OCI-LY7 (cell line): ENCODE measurements at regions not wholly inside any gene's neighbourhood (a gene's known extent, or its start where the extent isn't known, plus 50 kb on each side); places are given as distances from the start of the nearest gene placed in this dataset.

Source experiments
- BruUV-seq: library from RNA; stranded (reverse); fragments of 400-500 nt; replicated peaks from 2 replicates; lab custom pipeline; 2021; lab: Mats Ljungman, UMichigan
- CTCF ChIA-PET: fragments of 300-600 bp; sonication (Branson Sonifier 250); formaldehyde crosslinking; loops from one replicate; lab custom pipeline; 2022; ENCODE audit warnings: antibody characterized with exemption; ENCODE audit not compliant: unreplicated experiment; lab: Charles Lee
- POLR2A ChIA-PET: fragments of 300-600 bp; sonication (Branson Sonifier 250); formaldehyde crosslinking; loops from one replicate; lab custom pipeline; 2022; ENCODE audit warnings: antibody characterized with exemption; lab: Charles Lee
- DNase-seq: peaks from one replicate; pipeline ENCODE4 v3.0.0-alpha.2; 2015; ENCODE audit warnings: low spot score
- H2AFZ ChIP-seq: fragments of 200-600 bp; sonication (generic), shearing (Covaris generic); 2 replicates; pipeline ENCODE4 v1.6.1; 2014; ENCODE audit warnings: mild to moderate bottlenecking, antibody characterized with exemption, low read length, moderate library complexity
- H3K27ac ChIP-seq: fragments of 200-600 bp; sonication (generic); 2 replicates; pipeline ENCODE4 v1.5.1; 2014; ENCODE audit warnings: mixed run types, low read depth, mild to moderate bottlenecking, moderate library complexity, low read length, inconsistent platforms; ENCODE audit not compliant: poor library complexity, severe bottlenecking
- H3K36me3 ChIP-seq: fragments of 200-600 bp; sonication (generic); 2 replicates; pipeline ENCODE4 v1.6.1; 2014; ENCODE audit warnings: mild to moderate bottlenecking, antibody characterized with exemption, low read length, moderate library complexity, mixed read lengths; ENCODE audit not compliant: insufficient read depth
- H3K4me1 ChIP-seq: fragments of 200-600 bp; sonication (generic); 2 replicates; pipeline ENCODE4 v1.5.1; 2014; ENCODE audit warnings: mild to moderate bottlenecking, low read length; ENCODE audit not compliant: insufficient read depth, poor library complexity, severe bottlenecking
- H3K4me2 ChIP-seq: fragments of 200-600 bp; sonication (generic); 2 replicates; pipeline ENCODE4 v1.6.1; 2014; ENCODE audit warnings: mild to moderate bottlenecking, low read length
- H3K4me3 ChIP-seq: fragments of 200-600 bp; sonication (generic); 2 replicates; pipeline ENCODE4 v1.5.1; 2014; ENCODE audit warnings: mild to moderate bottlenecking, low read depth, low read length; ENCODE audit not compliant: poor library complexity, severe bottlenecking
- H3K79me2 ChIP-seq: fragments of 200-600 bp; sonication (generic); 2 replicates; pipeline ENCODE4 v1.6.1; 2016; ENCODE audit warnings: low read depth, mild to moderate bottlenecking, low read length, moderate library complexity, mixed read lengths; ENCODE audit not compliant: insufficient read depth
- H3K9me2 ChIP-seq: fragments of 200-600 bp; sonication (generic); 2 replicates; pipeline ENCODE4 v1.6.1; 2016; ENCODE audit warnings: mild to moderate bottlenecking, low read length, mixed read lengths; ENCODE audit not compliant: insufficient read depth
- H3K9me3 ChIP-seq: fragments of 200-600 bp; sonication (generic); 2 replicates; pipeline ENCODE4 v1.6.1; 2014; ENCODE audit warnings: mild to moderate bottlenecking, mixed run types, low read length, mixed read lengths
- H4K20me1 ChIP-seq: fragments of 200-600 bp; sonication (generic); 2 replicates; pipeline ENCODE4 v1.6.1; 2014; ENCODE audit warnings: mild to moderate bottlenecking, antibody characterized with exemption, low read length, moderate library complexity, mixed read lengths; ENCODE audit not compliant: insufficient read depth
- CTCF ChIP-seq: fragments of 200-600 bp; sonication (generic); conservative IDR thresholded peaks from 2 replicates; pipeline ENCODE4 v1.5.1; 2014; ENCODE audit warnings: mild to moderate bottlenecking, antibody characterized with exemption, low read length, moderate library complexity, mixed read lengths
- EZH2phosphoT487 ChIP-seq: fragments of 200-600 bp; sonication (generic); IDR thresholded peaks from 2 replicates; pipeline ENCODE4 v1.6.1; 2018; ENCODE audit warnings: low read depth, borderline replicate concordance, mild to moderate bottlenecking, mixed run types, antibody characterized with exemption, low read length, moderate library complexity, mixed read lengths
- intact Hi-C: fragments of 100-400 bp; cut with micrococcal nuclease; formaldehyde crosslinking; loops from one replicate; pipeline ENCODE4 v1.10.0; 2022; ENCODE audit not compliant: unreplicated experiment

GRCh38 chr6:50455029-50455428, 258.3 kb upstream of the TFAP2D start:
- CTCF ChIA-PET = no interaction called here
- H3K4me3 ChIP-seq = no peak overlapping the region

GRCh38 chr6:50457351-50457750, 256.0 kb upstream of the TFAP2D start:
- intact Hi-C loops = no loop called here
- Histone ChIP-seq H3K79me2 (no peaks in the 10 kb centered on the region), H3K4me1 (no peaks in the 10 kb centered on the region), H3K4me2 (no peak overlapping the region), H3K4me3 (no peak overlapping the region), H3K27ac (no peak overlapping the region), H3K36me3 (no peaks in the 10 kb centered on the region), H3K9me3 (no peaks in the 10 kb centered on the region), H4K20me1 (no peaks in the 10 kb centered on the region), H3K9me2 (no peaks in the 10 kb centered on the region), H2AFZ (no peak overlapping the region)
- ChIA-PET POLR2A (interaction anchor here (0.6 kb wide), 1 partner anchor 12 kb away, joined by 3 read pairs; no protein-coding TSS in a partner anchor), CTCF (no interaction called here)
- DNase-seq = no peak
- BruUV-seq = no TSS peak
- TF ChIP-seq EZH2phosphoT487 = no peak
- TF ChIP-seq CTCF = no peak

More at GRCh38 chr6:50455029-50455428, 258.3 kb upstream of the TFAP2D start:
- no peak for TF ChIP-seq CTCF
- no peak for TF ChIP-seq EZH2phosphoT487
- DNase-seq = no peak
- no TSS peak for BruUV-seq
- H3K36me3 ChIP-seq = no peaks in the 10 kb centered on the region
- H3K27ac ChIP-seq = no peak overlapping the region
- no peaks in the 10 kb centered on the region for H3K79me2 ChIP-seq
- no peak overlapping the region for H3K4me2 ChIP-seq
- H3K4me1 ChIP-seq = no peaks in the 10 kb centered on the region
- no peaks in the 10 kb centered on the region for H3K9me3 ChIP-seq
- no peak overlapping the region for H2AFZ ChIP-seq
- POLR2A ChIA-PET = no interaction called here
- no peaks in the 10 kb centered on the region for H4K20me1 ChIP-seq
- no peaks in the 10 kb centered on the region for H3K9me2 ChIP-seq
- intact Hi-C loops = no loop called here

- H3K4me2 ChIP-seq = no peak overlapping the region
- ChIA-PET CTCF (no interaction called here), POLR2A (no interaction called here)
- no TSS peak for BruUV-seq
- no peak overlapping the region for H3K4me3 ChIP-seq
- no peaks in the 10 kb centered on the region for H3K9me3 ChIP-seq
- no peaks in the 10 kb centered on the region for H3K9me2 ChIP-seq
- H3K4me1 ChIP-seq = no peaks in the 10 kb centered on the region
- H3K36me3 ChIP-seq = no peaks in the 10 kb centered on the region
- no peak overlapping the region for H2AFZ ChIP-seq
- TF ChIP-seq CTCF (no peak), EZH2phosphoT487 (no peak)
- H3K79me2 ChIP-seq = no peaks in the 10 kb centered on the region
- no peak for DNase-seq
- intact Hi-C loops = no loop called here
- no peak overlapping the region for H3K27ac ChIP-seq
- no peaks in the 10 kb centered on the region for H4K20me1 ChIP-seq
Observed at GRCh38 chr6:50461696-50462095, 251.6 kb upstream of the TFAP2D start.
